SIG-M5 (cell line): ENCODE measurements at regions not wholly inside any gene's neighbourhood (a gene's known extent, or its start where the extent isn't known, plus 50 kb on each side); places are given as distances from the start of the nearest gene placed in this dataset.

ENCODE experiments used
- DNase-seq: peaks from one replicate; lab custom pipeline; 2025; lab: John Stamatoyannopoulos, UW

- peak; percentile 63 for DNase-seq
These were observed 83.0 kb upstream of the DUSP5 start for GRCh38 chr10:110414548-110415309.

- no peak for DNase-seq
These were observed 81.9 kb upstream of the DUSP5 start for GRCh38 chr10:110415809-110416208.

GRCh38 chr10:110416776-110417711 lies 80.7 kb upstream of the DUSP5 start:
- DNase-seq = no peak

- DNase-seq = no peak
These were observed 79.5 kb upstream of the DUSP5 start for GRCh38 chr10:110418218-110418617.

GRCh38 chr10:110419265-110419664 lies 78.4 kb upstream of the DUSP5 start:
- DNase-seq = no peak

GRCh38 chr10:110420401-110421193 lies 77.1 kb upstream of the DUSP5 start:
- no peak for DNase-seq

GRCh38 chr10:110421512-110422138 lies 76.1 kb upstream of the DUSP5 start:
- no peak for DNase-seq

GRCh38 chr10:110422548-110422947 lies 75.2 kb upstream of the DUSP5 start:
- no peak for DNase-seq

GRCh38 chr10:110423650-110424049 lies 74.1 kb upstream of the DUSP5 start:
- DNase-seq = no peak

GRCh38 chr10:110425684-110426293 lies 71.9 kb upstream of the DUSP5 start:
- DNase-seq = no peak

- no peak for DNase-seq
These were observed 71.2 kb upstream of the DUSP5 start for GRCh38 chr10:110426294-110427181.

- no peak for DNase-seq
These were observed 68.4 kb upstream of the DUSP5 start for GRCh38 chr10:110429301-110429700.

GRCh38 chr10:110430340-110431273 lies 67.1 kb upstream of the DUSP5 start:
- DNase-seq = no peak

GRCh38 chr10:110431659-110432058 lies 66.0 kb upstream of the DUSP5 start:
- DNase-seq = no peak

- DNase-seq = no peak
These were observed 65.6 kb upstream of the DUSP5 start for GRCh38 chr10:110432084-110432483.

GRCh38 chr10:110432814-110433565 lies 64.7 kb upstream of the DUSP5 start:
- no peak for DNase-seq

GRCh38 chr10:110433740-110434139 lies 64.0 kb upstream of the DUSP5 start:
- no peak for DNase-seq

GRCh38 chr10:110434489-110435096 lies 63.1 kb upstream of the DUSP5 start:
- DNase-seq = no peak
